Retinal pigment epithelial cell (primary cell): ENCODE measurements at regions not wholly inside any gene's neighbourhood (a gene's known extent, or its start where the extent isn't known, plus 50 kb on each side); places are given as distances from the start of the nearest gene placed in this dataset.
A peak's percentile ranks its signal among the peaks of the same experiment; 100 is the strongest.

Experiments
- DNase-seq: peaks from one replicate; pipeline ENCODE4 v3.0.0-alpha.2; 2010; ENCODE audit warnings: low read depth
- H3K4me3 ChIP-seq: 2 replicates; pipeline ENCODE4 v1.5.1; 2011; ENCODE audit warnings: mild to moderate bottlenecking, low read length, control low read depth, moderate library complexity
- CTCF ChIP-seq: conservative IDR thresholded peaks from 2 replicates; pipeline ENCODE4 v1.5.1; 2011; ENCODE audit warnings: low read depth, low read length, control low read depth, inconsistent platforms

GRCh38 chr15:47443839-47444238, 273.5 kb upstream of the SEMA6D start:
- TF ChIP-seq CTCF = no peak
- no peak overlapping the region for H3K4me3 ChIP-seq
- no peak for DNase-seq

GRCh38 chr15:47445723-47446392, 271.4 kb upstream of the SEMA6D start:
- TF ChIP-seq CTCF = no peak
- DNase-seq = no peak
- H3K4me3 ChIP-seq = no peak overlapping the region

- no peak for DNase-seq
- no peak for TF ChIP-seq CTCF
- H3K4me3 ChIP-seq = no peak overlapping the region
Measured at GRCh38 chr15:47460795-47461573, 256.3 kb upstream of the SEMA6D start.

GRCh38 chr15:47461652-47462141, 255.6 kb upstream of the SEMA6D start:
- no peak for TF ChIP-seq CTCF
- no peak overlapping the region for H3K4me3 ChIP-seq
- no peak for DNase-seq

GRCh38 chr15:47466357-47466756, 250.9 kb upstream of the SEMA6D start:
- peak; percentile 48 for DNase-seq
- TF ChIP-seq CTCF = no peak

GRCh38 chr15:47470983-47471382, 246.3 kb upstream of the SEMA6D start:
- no peak for TF ChIP-seq CTCF
- no peak for DNase-seq
- no peak overlapping the region for H3K4me3 ChIP-seq

More at GRCh38 chr15:47466357-47466756, 250.9 kb upstream of the SEMA6D start:
- no peak overlapping the region for H3K4me3 ChIP-seq
